ENCODE measurements at regions not wholly inside any gene's neighbourhood (a gene's known extent, or its start where the extent isn't known, plus 50 kb on each side); places are given as distances from the start of the nearest gene placed in this dataset.

- no peak for DNase-seq
Observed at GRCh38 chr15:93709708-93710107, 521.7 kb upstream of the MCTP2 start.

GRCh38 chr15:93708724-93709445 lies 522.5 kb upstream of the MCTP2 start:
- DNase-seq: peak; percentile 37

GRCh38 chr15:93707751-93708150 lies 523.6 kb upstream of the MCTP2 start:
- no peak for DNase-seq

GRCh38 chr15:93706495-93707292 lies 524.7 kb upstream of the MCTP2 start:
- no peak for DNase-seq

- DNase-seq: no peak
Observed at GRCh38 chr15:93705753-93706455, 525.5 kb upstream of the MCTP2 start.

- DNase-seq: no peak
Observed at GRCh38 chr15:93703092-93703739, 528.1 kb upstream of the MCTP2 start.

GRCh38 chr15:93700051-93700450 lies 531.3 kb upstream of the MCTP2 start:
- no peak for DNase-seq

- no peak for DNase-seq
Observed at GRCh38 chr15:93694033-93694432, 537.3 kb upstream of the MCTP2 start.

GRCh38 chr15:93683651-93684050 lies 547.7 kb upstream of the MCTP2 start:
- DNase-seq: no peak

- DNase-seq: peak; percentile 5
Observed at GRCh38 chr15:93671387-93671943, 559.9 kb upstream of the MCTP2 start.

- no peak for DNase-seq
Observed at GRCh38 chr15:93670931-93671330, 560.4 kb upstream of the MCTP2 start.

GRCh38 chr15:93664213-93664956 lies 567.0 kb upstream of the MCTP2 start:
- no peak for DNase-seq

GRCh38 chr15:93662162-93662885 lies 569.0 kb upstream of the MCTP2 start:
- no peak for DNase-seq

GRCh38 chr15:93658026-93658816 lies 569.2 kb upstream of the RGMA start:
- no peak for DNase-seq

- DNase-seq: no peak
Observed at GRCh38 chr15:93656041-93656440, 567.0 kb upstream of the RGMA start.

- no peak for DNase-seq
Observed at GRCh38 chr15:93649691-93650235, 560.8 kb upstream of the RGMA start.

GRCh38 chr15:93646193-93646592 lies 557.2 kb upstream of the RGMA start:
- DNase-seq: no peak

- no peak for DNase-seq
Observed at GRCh38 chr15:93645594-93645993, 556.6 kb upstream of the RGMA start.

GRCh38 chr15:93644595-93644994 lies 555.6 kb upstream of the RGMA start:
- no peak for DNase-seq

Measured in renal pelvis (tissue), 1 donor.